Astrocyte (in vitro differentiated cells and primary cell): ENCODE measurements at regions not wholly inside any gene's neighbourhood (a gene's known extent, or its start where the extent isn't known, plus 50 kb on each side); places are given as distances from the start of the nearest gene placed in this dataset.

Experiments used
- DNase-seq: peaks from one replicate; pipeline ENCODE4 v3.0.0-alpha.2; 2010; ENCODE audit warnings: low read depth
- FAIRE-seq: peaks from 2 replicates; lab custom pipeline; 2011; peaks lifted over from hg19 to GRCh38; lab: Jason Lieb, UNC
- H2AFZ ChIP-seq: 2 replicates; pipeline ENCODE4 v1.6.0; 2012; ENCODE audit warnings: low read depth, low read length, inconsistent platforms
- H3K27ac ChIP-seq: 2 replicates; pipeline ENCODE4 v1.5.1; 2011; ENCODE audit warnings: low read depth, low read length, inconsistent platforms
- H3K27me3 ChIP-seq: 2 replicates; pipeline ENCODE4 v1.6.0; 2011; ENCODE audit warnings: low read length, inconsistent platforms; ENCODE audit not compliant: insufficient read depth
- H3K36me3 ChIP-seq: 2 replicates; pipeline ENCODE4 v1.5.1; 2011; ENCODE audit warnings: low read length, inconsistent platforms; ENCODE audit not compliant: insufficient read depth
- H3K4me1 ChIP-seq: 2 replicates; pipeline ENCODE4 v1.5.1; 2011; ENCODE audit warnings: low read length, inconsistent platforms; ENCODE audit not compliant: insufficient read depth
- H3K4me2 ChIP-seq: 2 replicates; pipeline ENCODE4 v1.6.0; 2012; ENCODE audit warnings: low read length, inconsistent platforms
- H3K4me3 ChIP-seq: 2 replicates; pipeline ENCODE4 v1.5.1; 2011; ENCODE audit warnings: low read depth, mild to moderate bottlenecking, low read length, inconsistent platforms; ENCODE audit not compliant: insufficient read depth
- H3K79me2 ChIP-seq: 2 replicates; pipeline ENCODE4 v1.6.0; 2012; ENCODE audit warnings: mild to moderate bottlenecking, low read length, inconsistent platforms; ENCODE audit not compliant: insufficient read depth
- H3K9ac ChIP-seq: 2 replicates; pipeline ENCODE4 v1.6.0; 2012; ENCODE audit warnings: mild to moderate bottlenecking, low read length, inconsistent platforms
- H3K9me3 ChIP-seq: 2 replicates; pipeline ENCODE4 v1.5.1; 2012; ENCODE audit warnings: low read depth, mild to moderate bottlenecking, low read length, inconsistent platforms; ENCODE audit not compliant: insufficient read depth
- H4K20me1 ChIP-seq: 2 replicates; pipeline ENCODE4 v1.6.0; 2012; ENCODE audit warnings: low read length, inconsistent platforms; ENCODE audit not compliant: insufficient read depth
- H3K27ac Mint-ChIP-seq: one replicate; pipeline ENCODE4 v1.8.0; 2021; ENCODE audit warnings: mild to moderate bottlenecking, mixed read lengths; ENCODE audit not compliant: unreplicated experiment
- H3K27me3 Mint-ChIP-seq: one replicate; pipeline ENCODE4 v1.8.0; 2021; ENCODE audit warnings: low read depth, mixed read lengths; ENCODE audit not compliant: unreplicated experiment
- H3K36me3 Mint-ChIP-seq: one replicate; pipeline ENCODE4 v1.8.0; 2021; ENCODE audit warnings: low read depth, mixed read lengths; ENCODE audit not compliant: unreplicated experiment
- H3K4me1 Mint-ChIP-seq: one replicate; pipeline ENCODE4 v1.8.0; 2021; ENCODE audit warnings: low read depth, mixed read lengths; ENCODE audit not compliant: unreplicated experiment
- H3K4me3 Mint-ChIP-seq: one replicate; pipeline ENCODE4 v1.8.0; 2021; ENCODE audit warnings: mild to moderate bottlenecking, moderate library complexity, mixed read lengths; ENCODE audit not compliant: unreplicated experiment
- H3K9me3 Mint-ChIP-seq: one replicate; pipeline ENCODE4 v1.8.0; 2021; ENCODE audit warnings: mild to moderate bottlenecking, mixed read lengths; ENCODE audit not compliant: unreplicated experiment
- EZH2 ChIP-seq: IDR thresholded peaks from 2 replicates; pipeline ENCODE4 v1.6.1; 2012; ENCODE audit warnings: mild to moderate bottlenecking, low read length, inconsistent platforms; ENCODE audit not compliant: insufficient read depth
- TF ChIP-seq, protein P1 (sequence below): IDR thresholded peaks from 2 replicates; pipeline ENCODE4 v1.5.1; 2011; ENCODE audit warnings: low read depth, mild to moderate bottlenecking, inconsistent platforms, low read length, moderate library complexity; ENCODE audit not compliant: insufficient read depth

DNA sequence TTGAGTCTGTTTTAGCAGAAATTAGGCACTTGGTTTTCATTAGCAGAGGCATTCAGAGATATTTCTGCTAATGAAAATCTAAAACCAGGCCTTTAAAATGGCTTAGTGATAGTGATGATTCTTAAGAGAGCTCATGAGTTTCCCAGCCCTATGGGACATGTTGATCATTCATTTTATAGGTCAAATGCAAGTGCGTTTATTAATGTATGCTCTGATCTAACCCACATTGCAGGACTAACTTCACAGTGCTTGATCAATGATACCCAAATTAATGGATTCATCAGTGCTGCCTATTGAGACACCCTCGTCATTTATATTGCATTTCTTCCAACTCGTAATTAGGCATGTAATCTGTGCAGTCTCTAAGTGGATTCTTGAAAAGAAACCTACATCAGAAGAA lies 54.7 kb upstream of the ETAA1 start:
- Mint-ChIP-seq H3K9me3 (peaks cover 3% of the 10 kb centered on the region), H3K4me1 (no peaks in the 10 kb centered on the region), H3K36me3 (no peaks in the 10 kb centered on the region), H3K27ac (no peak overlapping the region), H3K4me3 (no peak overlapping the region), H3K27me3 (no peaks in the 10 kb centered on the region)
- no peaks in the 10 kb centered on the region for H3K4me1 ChIP-seq
- H4K20me1 ChIP-seq, result no peaks in the 10 kb centered on the region
- no peak for DNase-seq
- H3K9ac ChIP-seq, result no peak overlapping the region
- no peak for FAIRE-seq
- H3K4me3 ChIP-seq, result no peak overlapping the region
- no peaks in the 10 kb centered on the region for H3K27me3 ChIP-seq
- no peak for TF ChIP-seq EZH2
- TF ChIP-seq, protein P1, sequence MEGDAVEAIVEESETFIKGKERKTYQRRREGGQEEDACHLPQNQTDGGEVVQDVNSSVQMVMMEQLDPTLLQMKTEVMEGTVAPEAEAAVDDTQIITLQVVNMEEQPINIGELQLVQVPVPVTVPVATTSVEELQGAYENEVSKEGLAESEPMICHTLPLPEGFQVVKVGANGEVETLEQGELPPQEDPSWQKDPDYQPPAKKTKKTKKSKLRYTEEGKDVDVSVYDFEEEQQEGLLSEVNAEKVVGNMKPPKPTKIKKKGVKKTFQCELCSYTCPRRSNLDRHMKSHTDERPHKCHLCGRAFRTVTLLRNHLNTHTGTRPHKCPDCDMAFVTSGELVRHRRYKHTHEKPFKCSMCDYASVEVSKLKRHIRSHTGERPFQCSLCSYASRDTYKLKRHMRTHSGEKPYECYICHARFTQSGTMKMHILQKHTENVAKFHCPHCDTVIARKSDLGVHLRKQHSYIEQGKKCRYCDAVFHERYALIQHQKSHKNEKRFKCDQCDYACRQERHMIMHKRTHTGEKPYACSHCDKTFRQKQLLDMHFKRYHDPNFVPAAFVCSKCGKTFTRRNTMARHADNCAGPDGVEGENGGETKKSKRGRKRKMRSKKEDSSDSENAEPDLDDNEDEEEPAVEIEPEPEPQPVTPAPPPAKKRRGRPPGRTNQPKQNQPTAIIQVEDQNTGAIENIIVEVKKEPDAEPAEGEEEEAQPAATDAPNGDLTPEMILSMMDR, result no peak
- no peaks in the 10 kb centered on the region for H3K79me2 ChIP-seq
- H2AFZ ChIP-seq, result no peak overlapping the region
- no peak overlapping the region for H3K4me2 ChIP-seq
- no peak overlapping the region for H3K27ac ChIP-seq
- H3K36me3 ChIP-seq, result no peaks in the 10 kb centered on the region
- no peaks in the 10 kb centered on the region for H3K9me3 ChIP-seq

DNA sequence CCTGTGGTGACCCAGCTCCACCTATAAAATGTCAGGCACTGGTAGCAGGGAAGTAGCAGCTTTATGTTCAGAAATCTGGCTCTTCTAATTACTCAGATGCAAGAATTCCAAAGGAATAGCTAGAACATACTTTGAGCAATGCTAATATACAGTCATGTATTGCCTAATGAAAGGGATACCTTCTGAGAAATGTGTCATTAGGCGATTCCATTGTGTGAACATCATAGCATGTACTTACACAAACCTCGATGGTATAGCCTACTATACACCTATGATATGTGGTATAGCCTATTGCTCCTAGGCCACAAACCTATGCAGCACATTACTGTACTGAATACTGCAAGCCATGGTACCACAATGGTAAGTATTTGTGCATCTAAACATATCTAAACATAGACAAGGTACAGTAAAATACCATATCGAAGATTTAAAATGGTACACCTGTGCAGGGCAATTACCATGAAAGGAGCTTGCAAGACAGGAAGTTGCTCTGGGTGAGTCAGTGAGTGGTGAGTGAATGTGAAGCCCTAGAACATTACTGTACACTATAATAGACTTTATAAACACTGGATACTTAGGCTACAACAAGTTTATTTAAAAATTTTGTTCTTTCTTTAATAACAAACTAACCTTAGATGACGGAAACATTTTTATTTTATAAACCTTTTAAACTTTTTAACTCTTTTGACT lies 50.3 kb upstream of the ETAA1 start:
- Histone ChIP-seq H3K27me3 (no peaks in the 10 kb centered on the region), H3K36me3 (no peaks in the 10 kb centered on the region), H3K4me3 (no peak overlapping the region), H3K79me2 (no peaks in the 10 kb centered on the region), H4K20me1 (no peaks in the 10 kb centered on the region), H3K9me3 (no peaks in the 10 kb centered on the region), H3K4me1 (no peaks in the 10 kb centered on the region), H3K9ac (no peak overlapping the region), H3K27ac (no peak overlapping the region), H3K4me2 (no peak overlapping the region), H2AFZ (no peak overlapping the region)
- Mint-ChIP-seq H3K36me3 (no peaks in the 10 kb centered on the region), H3K9me3 (peaks cover 4% of the 10 kb centered on the region), H3K27ac (no peak overlapping the region), H3K4me3 (no peak overlapping the region), H3K27me3 (no peaks in the 10 kb centered on the region), H3K4me1 (no peaks in the 10 kb centered on the region)
- peak; percentile 20 for DNase-seq
- TF ChIP-seq EZH2, result no peak
- TF ChIP-seq, protein P1, result no peak
- no peak for FAIRE-seq
